H9 (cell line): ENCODE measurements at regions not wholly inside any gene's neighbourhood (a gene's known extent, or its start where the extent isn't known, plus 50 kb on each side); places are given as distances from the start of the nearest gene placed in this dataset.

Experiments used
- DNase-seq: peaks from one replicate; pipeline ENCODE4 v3.0.0-alpha.2; 2017
- H2AFZ ChIP-seq: one replicate; pipeline ENCODE4 v1.6.1; 2013; ENCODE audit warnings: mild to moderate bottlenecking, low read length, control low read depth, moderate library complexity
- H2AK5ac ChIP-seq: 2 replicates; pipeline ENCODE4 v1.6.1; 2013; ENCODE audit warnings: low read length, control low read depth, mixed read lengths; ENCODE audit not compliant: insufficient read length
- H2BK120ac ChIP-seq: one replicate; pipeline ENCODE4 v1.6.1; 2013; ENCODE audit warnings: low read depth, mild to moderate bottlenecking, low read length, control low read depth, inconsistent platforms; ENCODE audit not compliant: poor library complexity, severe bottlenecking
- H2BK12ac ChIP-seq: 2 replicates; pipeline ENCODE4 v1.6.1; 2013; ENCODE audit warnings: low read length, control low read depth, mixed read lengths, low read depth; ENCODE audit not compliant: insufficient read length
- H2BK15ac ChIP-seq: 2 replicates; pipeline ENCODE4 v1.6.1; 2013; ENCODE audit warnings: low read depth, low read length, control low read depth
- H2BK20ac ChIP-seq: one replicate; pipeline ENCODE4 v1.6.1; 2013; ENCODE audit warnings: low read depth, mild to moderate bottlenecking, low read length, control low read depth, inconsistent platforms; ENCODE audit not compliant: poor library complexity, severe bottlenecking
- H2BK5ac ChIP-seq: 2 replicates; pipeline ENCODE4 v1.6.1; 2013; ENCODE audit warnings: low read length, control low read depth, mixed read lengths; ENCODE audit not compliant: insufficient read length
- H3K14ac ChIP-seq: 2 replicates; pipeline ENCODE4 v1.6.1; 2013; ENCODE audit warnings: low read length, control low read depth; ENCODE audit not compliant: insufficient read depth
- H3K18ac ChIP-seq: 2 replicates; pipeline ENCODE4 v1.6.1; 2013; ENCODE audit warnings: low read depth, mild to moderate bottlenecking, mixed read lengths, low read length, control low read depth; ENCODE audit not compliant: insufficient read length
- H3K23ac ChIP-seq: 2 replicates; pipeline ENCODE4 v1.6.1; 2013; ENCODE audit warnings: low read length, control low read depth, mixed read lengths, low read depth; ENCODE audit not compliant: insufficient read length
- H3K23me2 ChIP-seq: 2 replicates; pipeline ENCODE4 v1.6.1; 2013; ENCODE audit warnings: low read depth, mild to moderate bottlenecking, mixed read lengths, low read length, control low read depth; ENCODE audit not compliant: insufficient read length, poor library complexity, severe bottlenecking
- H3K27ac ChIP-seq: 2 replicates; pipeline ENCODE4 v1.5.1; 2013; ENCODE audit warnings: low read length, control low read depth, mixed read lengths, low read depth; ENCODE audit not compliant: insufficient read length
- H3K27me3 ChIP-seq: 2 replicates; pipeline ENCODE4 v1.6.1; 2013; ENCODE audit warnings: low read length, control low read depth, inconsistent platforms; ENCODE audit not compliant: insufficient read depth
- H3K4ac ChIP-seq: 2 replicates; pipeline ENCODE4 v1.6.1; 2013; ENCODE audit warnings: low read depth, mild to moderate bottlenecking, control low read depth, inconsistent platforms, low read length, moderate library complexity
- H3K4me1 ChIP-seq: 2 replicates; pipeline ENCODE4 v1.6.1; 2013; ENCODE audit warnings: low read length, control low read depth, inconsistent platforms; ENCODE audit not compliant: insufficient read depth
- H3K4me2 ChIP-seq: 2 replicates; pipeline ENCODE4 v1.6.1; 2013; ENCODE audit warnings: low read length, control low read depth, mixed read lengths; ENCODE audit not compliant: insufficient read length, insufficient read depth
- H3K56ac ChIP-seq: 2 replicates; pipeline ENCODE4 v1.6.1; 2013; ENCODE audit warnings: low read depth, mild to moderate bottlenecking, mixed read lengths, low read length, control low read depth; ENCODE audit not compliant: insufficient read length
- H3K79me1 ChIP-seq: 2 replicates; pipeline ENCODE4 v1.6.1; 2013; ENCODE audit warnings: low read depth, mild to moderate bottlenecking, moderate library complexity, low read length, control low read depth, inconsistent platforms; ENCODE audit not compliant: insufficient read depth, poor library complexity, severe bottlenecking
- H3K79me2 ChIP-seq: 2 replicates; pipeline ENCODE4 v1.6.1; 2013; ENCODE audit warnings: low read length, control low read depth, inconsistent platforms; ENCODE audit not compliant: insufficient read depth
- H3K9ac ChIP-seq: 2 replicates; pipeline ENCODE4 v1.6.1; 2013; ENCODE audit warnings: low read length, control low read depth, mixed read lengths; ENCODE audit not compliant: insufficient read length; ENCODE audit errors: extremely low read depth
- H3K9me3 ChIP-seq: one replicate; pipeline ENCODE4 v1.6.1; 2013; ENCODE audit warnings: low read depth, low read length, inconsistent platforms; ENCODE audit not compliant: control insufficient read depth
- H3T11ph ChIP-seq: one replicate; pipeline ENCODE4 v1.6.1; 2013; ENCODE audit warnings: mild to moderate bottlenecking, low read length, control low read depth, inconsistent platforms
- H4K20me1 ChIP-seq: one replicate; pipeline ENCODE4 v1.6.1; 2013; ENCODE audit not compliant: control insufficient read depth, insufficient read length, insufficient read depth
- H4K5ac ChIP-seq: 2 replicates; pipeline ENCODE4 v1.6.1; 2013; ENCODE audit warnings: low read depth, mild to moderate bottlenecking, mixed read lengths, low read length, control low read depth; ENCODE audit not compliant: insufficient read length
- H4K8ac ChIP-seq: replicated peaks from 2 replicates; pipeline ENCODE4 v1.6.1; 2013; ENCODE audit warnings: low read length, control low read depth, mixed read lengths, low read depth; ENCODE audit not compliant: insufficient read length
- H4K91ac ChIP-seq: 2 replicates; pipeline ENCODE4 v1.6.1; 2013; ENCODE audit warnings: low read depth, mild to moderate bottlenecking, moderate library complexity, mixed read lengths, low read length, control low read depth; ENCODE audit not compliant: insufficient read length
- H3K27ac Mint-ChIP-seq, 3 experiments: 2 replicates in 2 of 3; 3 replicates in 1 of 3; pipeline ENCODE4 v1.8.0; 2020 to 2021; ENCODE audit warnings: mixed read lengths in 3 of 3, mild to moderate bottlenecking in 1 of 3, moderate library complexity in 1 of 3
- H3K27me3 Mint-ChIP-seq: 2 replicates; pipeline ENCODE4 v1.8.0; 2021; ENCODE audit warnings: low read depth, mild to moderate bottlenecking, moderate library complexity, mixed read lengths
- H3K36me3 Mint-ChIP-seq, 3 experiments: 2 replicates in 2 of 3; 3 replicates in 1 of 3; pipeline ENCODE4 v1.8.0; 2020 to 2021; ENCODE audit warnings: low read depth in 3 of 3, mixed read lengths in 3 of 3; ENCODE audit not compliant: insufficient read depth in 1 of 3
- H3K4me1 Mint-ChIP-seq, 2 experiments: 2 replicates each; pipeline ENCODE4 v1.8.0; 2020; ENCODE audit warnings: mixed read lengths in 2 of 2
- H3K4me3 Mint-ChIP-seq, 2 experiments: 2 replicates in 1 of 2; 3 replicates in 1 of 2; pipeline ENCODE4 v1.8.0; 2020 to 2021; ENCODE audit warnings: mild to moderate bottlenecking in 2 of 2, mixed read lengths in 2 of 2, moderate library complexity in 1 of 2
- H3K9me3 Mint-ChIP-seq, 2 experiments: 2 replicates in 1 of 2; 3 replicates in 1 of 2; pipeline ENCODE4 v1.8.0; 2020; ENCODE audit warnings: mild to moderate bottlenecking in 2 of 2, mixed read lengths in 2 of 2, moderate library complexity in 1 of 2
- CTCF ChIP-seq: fragments of 200-600 bp; sonication (generic); conservative IDR thresholded peaks from 3 replicates; pipeline ENCODE4 v1.8.0; 2021; ENCODE audit warnings: antibody characterized with exemption, mild to moderate bottlenecking
- WGBS: extraction: QIAGEN DNeasy Blood & Tissue Kit; methylation state at CpG from one replicate; pipeline ENCODE4 v1.1.7; 2013; ENCODE audit warnings: missing lambda C conversion rate, low lambda C conversion rate, mixed read lengths; ENCODE audit not compliant: insufficient read length; ENCODE audit errors: extremely low coverage; 5-methylcytosine and 5-hydroxymethylcytosine counted together

GRCh38 chr5:56047448-56047847 lies 52.7 kb upstream of the IL6ST start:
- Mint-ChIP-seq H3K27ac (no peak overlapping the region), H3K36me3 (peaks cover 0 to 4% (median 2%) of the 10 kb centered on the region in 3 experiments; a peak in 2 of 7 replicates), H3K4me3 (no peak overlapping the region), H3K27me3 (no peaks in the 10 kb centered on the region; the same call in none of the 2 replicates), H3K4me1 (no peaks in the 10 kb centered on the region), H3K9me3 (peaks cover 7 to 11% of the 10 kb centered on the region in 2 experiments)
- H4K8ac ChIP-seq: no peak overlapping the region
- no peak overlapping the region for H4K5ac ChIP-seq
- no peak overlapping the region for H3K9ac ChIP-seq
- H3K14ac ChIP-seq: no peak overlapping the region
- no peaks in the 10 kb centered on the region for H3K9me3 ChIP-seq
- no peak overlapping the region for H2AK5ac ChIP-seq
- TF ChIP-seq CTCF: no peak
- H3K27ac ChIP-seq: no peak overlapping the region
- H3T11ph ChIP-seq: no peak overlapping the region
- no peak overlapping the region for H3K56ac ChIP-seq
- no peak overlapping the region for H2BK120ac ChIP-seq
- H2BK15ac ChIP-seq: no peak overlapping the region
- no peak overlapping the region for H3K18ac ChIP-seq
- H3K79me2 ChIP-seq: no peaks in the 10 kb centered on the region
- no peak overlapping the region for H2BK5ac ChIP-seq
- no peaks in the 10 kb centered on the region for H3K4me1 ChIP-seq
- no peaks in the 10 kb centered on the region for H3K79me1 ChIP-seq
- no peak overlapping the region for H3K4me2 ChIP-seq
- H4K20me1 ChIP-seq: no peaks in the 10 kb centered on the region
- H4K91ac ChIP-seq: no peak overlapping the region
- no CpG with 5 or more reads among the region's 4 CpGs for WGBS
- no peak overlapping the region for H3K4ac ChIP-seq
- H3K23me2 ChIP-seq: no peaks in the 10 kb centered on the region
- H3K27me3 ChIP-seq: no peaks in the 10 kb centered on the region
- no peak for DNase-seq
- no peak overlapping the region for H2BK12ac ChIP-seq
- no peak overlapping the region for H3K23ac ChIP-seq
- H2BK20ac ChIP-seq: no peak overlapping the region
- no peak overlapping the region for H2AFZ ChIP-seq
